ENCODE measurements at regions not wholly inside any gene's neighbourhood (a gene's known extent, or its start where the extent isn't known, plus 50 kb on each side); places are given as distances from the start of the nearest gene placed in this dataset.

GRCh38 chr2:23008440-23008839, 376.5 kb upstream of the KLHL29 start:
- no peak overlapping the region for H3K27ac ChIP-seq (ENCODE audit: extremely low read depth, low read depth, low read length)
- no peaks in the 10 kb centered on the region; the same call in 1 of the 2 replicates for H3K9me3 ChIP-seq (ENCODE audit: control insufficient read depth, insufficient read depth, low read depth, low read length)
- no peaks in the 10 kb centered on the region for H3K4me1 ChIP-seq (ENCODE audit: control insufficient read depth, insufficient read depth, low read length)
- H3K36me3 ChIP-seq (ENCODE audit: control insufficient read depth in 2 of 2, insufficient read depth in 1 of 2, low read length in 2 of 2) = no peaks in the 10 kb centered on the region
- ChIA-PET CTCF (no interaction called here), POLR2A (no interaction called here)
- no peak overlapping the region for H3K4me3 ChIP-seq (ENCODE audit: low read depth, low read length)
- TF ChIP-seq KLF17 (tag by site-specific recombination; IDR thresholded peaks at IDR 0.05) = no peak
- no peak for TF ChIP-seq FEZF1 (tag by site-specific recombination; IDR thresholded peaks at IDR 0.05)
- no peak for TF ChIP-seq ZNF248 (tag by site-specific recombination; IDR thresholded peaks at IDR 0.05)
- TF ChIP-seq, protein P1, sequence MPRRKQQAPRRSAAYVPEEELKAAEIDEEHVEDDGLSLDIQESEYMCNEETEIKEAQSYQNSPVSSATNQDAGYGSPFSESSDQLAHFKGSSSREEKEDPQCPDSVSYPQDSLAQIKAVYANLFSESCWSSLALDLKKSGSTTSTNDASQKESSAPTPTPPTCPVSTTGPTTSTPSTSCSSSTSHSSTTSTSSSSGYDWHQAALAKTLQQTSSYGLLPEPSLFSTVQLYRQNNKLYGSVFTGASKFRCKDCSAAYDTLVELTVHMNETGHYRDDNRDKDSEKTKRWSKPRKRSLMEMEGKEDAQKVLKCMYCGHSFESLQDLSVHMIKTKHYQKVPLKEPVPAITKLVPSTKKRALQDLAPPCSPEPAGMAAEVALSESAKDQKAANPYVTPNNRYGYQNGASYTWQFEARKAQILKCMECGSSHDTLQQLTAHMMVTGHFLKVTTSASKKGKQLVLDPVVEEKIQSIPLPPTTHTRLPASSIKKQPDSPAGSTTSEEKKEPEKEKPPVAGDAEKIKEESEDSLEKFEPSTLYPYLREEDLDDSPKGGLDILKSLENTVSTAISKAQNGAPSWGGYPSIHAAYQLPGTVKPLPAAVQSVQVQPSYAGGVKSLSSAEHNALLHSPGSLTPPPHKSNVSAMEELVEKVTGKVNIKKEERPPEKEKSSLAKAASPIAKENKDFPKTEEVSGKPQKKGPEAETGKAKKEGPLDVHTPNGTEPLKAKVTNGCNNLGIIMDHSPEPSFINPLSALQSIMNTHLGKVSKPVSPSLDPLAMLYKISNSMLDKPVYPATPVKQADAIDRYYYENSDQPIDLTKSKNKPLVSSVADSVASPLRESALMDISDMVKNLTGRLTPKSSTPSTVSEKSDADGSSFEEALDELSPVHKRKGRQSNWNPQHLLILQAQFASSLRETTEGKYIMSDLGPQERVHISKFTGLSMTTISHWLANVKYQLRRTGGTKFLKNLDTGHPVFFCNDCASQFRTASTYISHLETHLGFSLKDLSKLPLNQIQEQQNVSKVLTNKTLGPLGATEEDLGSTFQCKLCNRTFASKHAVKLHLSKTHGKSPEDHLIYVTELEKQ (tag by site-specific recombination; IDR thresholded peaks at IDR 0.05; ENCODE audit: borderline replicate concordance) = no peak
- TF ChIP-seq ZNF785 (tag by site-specific recombination; IDR thresholded peaks at IDR 0.05) = no peak
- TF ChIP-seq, protein P2, sequence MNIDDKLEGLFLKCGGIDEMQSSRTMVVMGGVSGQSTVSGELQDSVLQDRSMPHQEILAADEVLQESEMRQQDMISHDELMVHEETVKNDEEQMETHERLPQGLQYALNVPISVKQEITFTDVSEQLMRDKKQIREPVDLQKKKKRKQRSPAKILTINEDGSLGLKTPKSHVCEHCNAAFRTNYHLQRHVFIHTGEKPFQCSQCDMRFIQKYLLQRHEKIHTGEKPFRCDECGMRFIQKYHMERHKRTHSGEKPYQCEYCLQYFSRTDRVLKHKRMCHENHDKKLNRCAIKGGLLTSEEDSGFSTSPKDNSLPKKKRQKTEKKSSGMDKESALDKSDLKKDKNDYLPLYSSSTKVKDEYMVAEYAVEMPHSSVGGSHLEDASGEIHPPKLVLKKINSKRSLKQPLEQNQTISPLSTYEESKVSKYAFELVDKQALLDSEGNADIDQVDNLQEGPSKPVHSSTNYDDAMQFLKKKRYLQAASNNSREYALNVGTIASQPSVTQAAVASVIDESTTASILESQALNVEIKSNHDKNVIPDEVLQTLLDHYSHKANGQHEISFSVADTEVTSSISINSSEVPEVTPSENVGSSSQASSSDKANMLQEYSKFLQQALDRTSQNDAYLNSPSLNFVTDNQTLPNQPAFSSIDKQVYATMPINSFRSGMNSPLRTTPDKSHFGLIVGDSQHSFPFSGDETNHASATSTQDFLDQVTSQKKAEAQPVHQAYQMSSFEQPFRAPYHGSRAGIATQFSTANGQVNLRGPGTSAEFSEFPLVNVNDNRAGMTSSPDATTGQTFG (tag by site-specific recombination; IDR thresholded peaks at IDR 0.05; ENCODE audit: borderline replicate concordance) = no peak

GRCh38 chr2:23008951-23009350, 376.0 kb upstream of the KLHL29 start:
- Histone ChIP-seq H3K4me1 (ENCODE audit: control insufficient read depth, insufficient read depth, low read length) (no peaks in the 10 kb centered on the region), H3K36me3 (ENCODE audit: control insufficient read depth in 2 of 2, insufficient read depth in 1 of 2, low read length in 2 of 2) (no peaks in the 10 kb centered on the region), H3K9me3 (ENCODE audit: control insufficient read depth, insufficient read depth, low read depth, low read length) (no peaks in the 10 kb centered on the region; the same call in 1 of the 2 replicates), H3K4me3 (ENCODE audit: low read depth, low read length) (no peak overlapping the region), H3K27ac (ENCODE audit: extremely low read depth, low read depth, low read length) (no peak overlapping the region)
- ChIA-PET CTCF (no interaction called here), POLR2A (no interaction called here)
- TF ChIP-seq ZNF488 (tag by site-specific recombination; IDR thresholded peaks at IDR 0.05) (no peak), PRDM10 (tag by site-specific recombination; IDR thresholded peaks at IDR 0.05) (no peak), ZNF26 (tag by site-specific recombination; IDR thresholded peaks at IDR 0.05) (no peak), MZF1 (tag by site-specific recombination; IDR thresholded peaks at IDR 0.05; ENCODE audit: borderline replicate concordance) (no peak), ZNF785 (tag by site-specific recombination; IDR thresholded peaks at IDR 0.05) (no peak), GLIS2 (tag by site-specific recombination; IDR thresholded peaks at IDR 0.05) (no peak), ZFP3 (tag by site-specific recombination; IDR thresholded peaks at IDR 0.05; ENCODE audit: low read depth) (no peak)

Data from HEK293 (cell line).